GM21529 (cell line): ENCODE measurements at regions not wholly inside any gene's neighbourhood (a gene's known extent, or its start where the extent isn't known, plus 50 kb on each side); places are given as distances from the start of the nearest gene placed in this dataset.

ENCODE experiments used
- ATAC-seq: cut with Tn5 transposase; IDR thresholded peaks from one replicate; pipeline ENCODE4 v1.9.1; 2021; ENCODE audit not compliant: unreplicated experiment

- no peak for ATAC-seq
Observed at GRCh38 chr14:76950055-76951020, 78.2 kb downstream of the IRF2BPL start.

- ATAC-seq: no peak
Observed at GRCh38 chr14:76948976-76949375, 79.5 kb downstream of the IRF2BPL start.

DNA sequence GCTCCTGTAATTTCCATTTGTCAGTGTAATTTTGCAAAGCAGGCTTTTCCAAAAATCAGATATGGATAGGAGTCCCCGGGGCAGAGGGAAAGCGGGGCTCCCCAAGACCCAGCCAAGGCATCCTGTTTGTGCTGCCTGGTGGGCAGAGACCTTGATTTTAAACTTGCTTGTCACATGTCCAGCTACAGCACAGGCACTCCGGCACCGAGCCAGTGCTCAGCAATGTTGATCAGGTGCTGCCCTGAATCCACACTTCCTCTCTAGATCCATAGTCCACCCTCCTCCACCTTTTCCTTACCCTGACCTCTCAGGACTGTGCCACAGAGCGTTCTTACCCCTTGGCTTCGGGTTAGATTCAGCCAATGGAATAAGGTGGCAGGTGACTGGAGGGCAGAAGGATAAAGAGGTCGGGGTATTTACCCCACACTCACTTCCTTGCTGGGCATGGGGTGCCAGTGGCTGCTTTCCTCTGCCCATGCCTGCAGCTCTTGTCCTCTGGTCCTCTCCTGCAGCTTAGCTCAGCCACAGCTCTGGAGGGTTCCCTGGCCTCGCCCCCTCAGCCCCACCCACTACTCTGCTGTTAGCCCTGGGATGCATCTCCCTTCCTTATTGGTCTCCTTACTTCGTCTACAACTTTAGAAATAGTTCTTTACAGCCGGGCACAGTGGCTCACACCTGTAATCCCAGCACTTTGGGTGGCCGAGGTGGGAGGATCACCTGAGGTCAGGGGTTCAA lies 80.1 kb downstream of the IRF2BPL start:
- ATAC-seq: no peak

GRCh38 chr14:76947838-76948184 lies 80.7 kb downstream of the IRF2BPL start:
- no peak for ATAC-seq

DNA sequence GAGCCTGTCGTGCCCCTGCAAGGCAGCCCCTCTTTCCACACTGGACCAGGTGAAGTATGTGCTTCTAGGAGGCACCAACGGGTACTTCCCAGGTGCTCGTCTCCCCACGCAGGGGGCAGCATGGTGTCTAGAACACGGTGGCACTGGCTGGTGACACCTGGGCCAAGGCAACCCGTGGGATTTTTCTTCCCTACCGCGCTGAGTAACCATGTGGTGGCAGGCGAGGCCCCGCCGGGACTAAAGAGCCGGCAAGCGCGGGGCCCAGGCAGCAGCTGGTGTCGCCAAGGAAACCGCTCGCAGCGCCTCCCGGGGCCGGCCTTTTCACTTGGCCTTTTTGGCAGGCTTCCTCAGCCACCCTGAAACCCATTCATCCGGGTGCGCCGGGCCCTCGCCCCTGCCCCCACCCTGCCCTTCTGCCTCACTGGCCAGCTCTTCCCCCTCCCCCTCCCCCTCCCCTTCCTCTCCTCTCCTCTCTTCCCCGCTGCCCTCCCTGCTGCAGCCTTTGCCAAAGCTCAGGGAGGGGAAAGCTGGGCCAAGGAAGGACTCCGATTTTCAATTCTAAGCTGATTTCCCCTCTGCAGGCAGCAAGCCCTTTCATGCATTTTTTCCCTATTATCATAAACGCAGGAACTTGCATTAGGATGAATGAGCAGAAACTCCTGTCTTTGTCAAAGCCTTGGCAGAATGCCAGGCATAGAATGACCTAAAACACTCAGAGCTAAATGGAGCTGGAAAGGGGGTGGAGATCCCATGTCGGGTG lies 81.2 kb downstream of the IRF2BPL start:
- ATAC-seq: peak; percentile 89

DNA sequence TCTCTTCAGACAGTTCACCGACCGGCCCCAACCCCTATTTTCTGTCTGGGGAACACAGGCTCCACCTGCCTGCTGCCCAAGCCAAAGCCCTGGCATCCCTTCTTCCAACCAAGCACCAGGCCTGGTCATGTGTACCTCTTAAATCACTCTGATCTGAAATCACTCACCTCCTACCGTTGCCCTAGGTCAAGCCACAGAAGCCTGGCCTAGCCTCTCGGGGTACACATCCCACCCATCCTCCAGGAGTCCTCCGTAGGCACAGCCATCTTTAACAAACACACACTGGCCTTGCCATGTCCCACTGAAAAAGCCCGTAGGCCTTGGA lies 81.8 kb downstream of the IRF2BPL start:
- ATAC-seq: no peak

DNA sequence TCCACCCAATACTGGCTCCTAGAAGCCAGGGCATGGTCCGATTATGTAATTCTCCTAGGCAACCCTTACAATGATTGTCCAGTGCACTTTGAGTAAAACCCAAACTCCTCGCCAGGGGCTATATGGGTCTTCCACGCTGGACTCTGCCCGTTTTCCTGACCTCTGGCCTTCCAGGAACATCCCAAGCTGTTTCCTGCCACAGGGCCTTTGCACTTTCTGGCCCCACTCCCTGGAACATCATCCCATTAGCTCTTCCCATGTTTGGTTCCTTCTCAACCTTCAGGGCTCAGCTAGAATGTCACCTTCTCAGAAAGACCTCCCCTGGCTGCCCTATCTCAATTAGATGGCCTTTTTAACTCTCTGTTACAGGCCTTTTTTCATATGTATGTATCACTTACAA lies 85.4 kb downstream of the IRF2BPL start:
- no peak for ATAC-seq

- no peak for ATAC-seq
Observed at GRCh38 chr14:76941946-76942805, 86.3 kb downstream of the IRF2BPL start.

- no peak for ATAC-seq
Observed at GRCh38 chr14:76941544-76941943, 87.0 kb downstream of the IRF2BPL start.

DNA sequence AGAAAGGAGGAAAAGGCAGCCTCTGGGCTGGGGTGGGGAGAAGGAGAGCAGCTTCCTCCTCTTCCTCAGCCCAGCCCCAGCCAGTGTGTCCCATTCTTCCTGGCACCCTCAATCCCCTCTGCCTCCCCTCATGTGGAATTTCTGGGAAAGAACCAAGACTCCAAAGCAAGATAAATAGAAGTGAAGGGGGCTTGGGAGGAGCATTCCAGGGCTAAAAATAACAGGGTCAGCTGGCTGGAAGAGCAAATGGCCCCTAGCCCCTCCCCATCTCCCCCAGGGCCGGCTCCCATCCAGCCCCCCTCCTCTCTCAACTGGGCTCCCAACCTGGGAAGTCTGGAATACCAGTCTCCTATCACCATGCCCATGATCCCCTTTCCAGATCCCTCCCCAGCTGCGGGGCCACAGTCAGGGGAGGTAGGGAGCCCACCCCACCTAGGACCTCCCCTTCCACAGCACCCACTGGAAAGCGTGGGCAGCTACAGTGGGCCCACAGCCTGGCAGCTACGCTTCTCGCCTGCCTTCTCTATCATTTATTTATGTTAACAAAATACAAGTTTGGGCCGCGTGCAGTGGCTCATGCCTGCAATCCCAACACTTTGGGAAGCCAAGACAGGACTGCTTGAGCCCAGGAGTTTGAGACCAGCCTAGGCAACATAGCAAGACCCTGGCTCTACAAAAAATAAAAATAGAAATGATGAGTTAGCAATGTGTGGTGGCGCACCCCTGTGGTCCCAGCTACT lies 88.3 kb downstream of the IRF2BPL start:
- no peak for ATAC-seq

- ATAC-seq: no peak
Observed at GRCh38 chr14:76939015-76939742, 89.3 kb downstream of the IRF2BPL start.

- no peak for ATAC-seq
Observed at GRCh38 chr14:76938092-76938500, 90.4 kb downstream of the IRF2BPL start.

DNA sequence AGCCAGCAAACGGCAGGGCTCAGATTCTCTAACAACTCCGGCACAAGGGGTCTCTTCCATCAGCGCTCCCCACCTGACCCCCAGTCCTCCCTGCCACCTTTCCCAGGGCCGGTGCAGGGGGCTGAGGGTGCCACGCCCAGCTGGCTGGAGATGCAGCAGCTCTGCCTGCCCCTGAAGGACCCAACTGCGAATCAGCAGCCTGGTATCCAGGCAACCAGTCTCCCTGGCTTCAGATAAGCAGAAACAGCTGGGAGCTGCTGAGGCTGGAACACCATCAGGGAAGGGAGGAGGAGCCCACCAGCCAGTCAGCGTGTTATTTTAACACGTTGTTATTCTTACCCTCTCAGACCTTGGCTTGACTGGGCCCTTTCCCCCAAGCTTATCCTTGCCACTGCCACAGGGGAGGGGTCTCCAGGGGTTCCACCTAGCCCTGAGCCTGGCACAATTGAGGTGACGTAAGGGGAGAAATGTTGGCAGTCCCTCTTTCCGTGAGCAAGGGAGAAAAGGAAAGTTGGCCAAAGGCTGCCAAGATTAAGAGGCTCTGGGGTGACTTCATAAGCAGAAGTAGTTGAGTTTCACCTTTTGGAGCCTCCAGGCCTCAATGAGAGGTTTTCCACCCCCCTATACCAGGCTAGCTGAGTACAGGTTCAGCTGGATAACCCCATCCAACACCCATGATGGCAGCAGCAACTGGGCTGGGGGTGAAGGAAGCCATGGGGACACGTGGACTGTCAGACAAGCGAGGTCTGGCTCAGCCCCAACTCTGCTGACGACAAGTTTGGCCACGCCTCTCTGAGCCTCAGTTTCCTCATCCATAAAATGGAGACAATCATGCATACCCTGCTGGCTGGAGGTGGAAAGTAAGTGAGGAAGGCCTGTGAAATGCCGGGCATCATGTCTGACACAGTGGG lies 91.1 kb downstream of the IRF2BPL start:
- ATAC-seq: no peak

DNA sequence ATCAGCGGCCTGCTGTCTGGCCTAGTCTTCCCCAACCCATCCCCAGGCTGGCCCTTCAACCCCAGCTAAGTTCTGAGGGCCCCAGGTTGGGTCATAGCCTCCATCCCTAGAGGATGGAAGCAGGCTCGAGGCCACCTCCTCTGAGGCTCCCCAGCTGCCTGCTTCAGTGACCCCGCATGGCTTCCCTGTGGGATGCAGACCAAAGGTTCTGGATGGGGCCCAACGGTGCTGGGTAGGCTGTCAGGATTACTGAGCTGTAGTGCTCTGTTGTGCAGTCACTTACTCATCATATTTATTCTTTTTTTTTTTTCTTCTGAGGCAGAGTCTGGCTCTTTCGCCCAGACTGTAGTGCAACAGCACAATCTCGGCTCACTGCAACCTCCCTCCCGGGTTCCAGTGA lies 92.0 kb downstream of the IRF2BPL start:
- no peak for ATAC-seq

GRCh38 chr14:76933515-76933914 lies 95.0 kb downstream of the IRF2BPL start:
- ATAC-seq: no peak

GRCh38 chr14:76931631-76932402 lies 96.7 kb downstream of the IRF2BPL start:
- no peak for ATAC-seq

- ATAC-seq: no peak
Observed at GRCh38 chr14:76930549-76930948, 98.0 kb downstream of the IRF2BPL start.

DNA sequence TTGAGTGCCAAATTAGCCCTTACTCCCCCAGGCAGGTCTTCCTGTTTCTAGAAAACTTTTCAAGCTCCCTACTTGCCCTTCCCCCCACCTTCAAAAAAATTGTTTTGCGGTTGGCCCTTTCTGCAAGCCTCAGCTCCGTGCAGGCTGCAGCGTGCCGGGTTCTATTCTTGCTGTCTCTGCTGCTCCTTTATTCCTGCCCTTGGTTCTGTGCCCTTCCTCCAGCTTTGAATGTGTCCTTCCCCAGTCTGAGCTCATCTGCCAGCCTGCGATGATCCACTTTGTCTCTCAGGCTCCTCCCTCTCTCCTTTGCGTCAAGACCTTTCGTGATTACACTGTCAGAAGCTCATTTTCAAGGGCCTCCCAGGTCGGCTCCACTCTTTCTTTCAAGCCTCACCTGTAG lies 98.6 kb downstream of the IRF2BPL start:
- ATAC-seq: no peak
